GM19099 (cell line): ENCODE measurements at regions not wholly inside any gene's neighbourhood (a gene's known extent, or its start where the extent isn't known, plus 50 kb on each side); places are given as distances from the start of the nearest gene placed in this dataset.

Experiments
- POLR2A ChIP-seq: IDR thresholded peaks from 3 replicates; pipeline ENCODE4 v1.6.1; 2011; ENCODE audit warnings: low read depth; ENCODE audit not compliant: insufficient read length; ENCODE audit errors: extremely low read depth

DNA sequence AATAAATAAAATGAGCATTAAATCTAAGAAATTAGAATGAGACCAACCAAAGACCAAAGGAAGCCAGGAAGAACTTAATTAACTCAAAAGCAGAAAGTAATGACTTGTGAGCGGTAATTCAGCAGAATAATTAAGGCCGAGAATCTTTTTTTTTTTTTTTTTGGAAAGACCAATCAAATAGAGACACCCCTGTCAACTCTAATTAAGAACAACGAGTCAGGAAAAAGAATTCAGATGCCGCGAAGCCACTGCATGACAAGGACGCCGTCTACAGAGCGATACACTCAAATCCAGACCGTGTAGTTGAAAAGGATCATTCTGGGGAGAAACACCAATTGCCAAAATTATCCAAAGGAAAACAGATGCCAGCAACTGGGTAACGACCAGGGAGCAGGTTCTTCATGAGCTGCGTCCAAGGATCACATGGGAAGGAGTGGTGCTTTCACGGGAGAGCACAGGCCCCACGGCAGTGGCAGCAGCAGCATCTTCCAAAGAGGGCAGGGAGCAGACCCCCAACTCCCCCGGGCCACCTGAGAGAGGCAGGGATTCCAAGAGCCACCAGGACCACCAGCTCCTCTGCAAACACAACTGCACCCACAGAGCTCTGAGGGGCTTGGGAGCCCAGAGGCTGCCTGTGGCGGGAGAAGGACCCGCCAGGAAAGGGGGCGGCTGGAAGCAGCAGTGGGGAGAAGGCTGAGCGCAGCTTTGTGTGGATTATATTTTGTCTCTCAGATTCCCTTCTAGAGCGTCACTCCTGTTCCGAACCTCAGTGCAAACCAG lies 469.8 kb downstream of the BRD1 start:
- no peak for TF ChIP-seq POLR2A

DNA sequence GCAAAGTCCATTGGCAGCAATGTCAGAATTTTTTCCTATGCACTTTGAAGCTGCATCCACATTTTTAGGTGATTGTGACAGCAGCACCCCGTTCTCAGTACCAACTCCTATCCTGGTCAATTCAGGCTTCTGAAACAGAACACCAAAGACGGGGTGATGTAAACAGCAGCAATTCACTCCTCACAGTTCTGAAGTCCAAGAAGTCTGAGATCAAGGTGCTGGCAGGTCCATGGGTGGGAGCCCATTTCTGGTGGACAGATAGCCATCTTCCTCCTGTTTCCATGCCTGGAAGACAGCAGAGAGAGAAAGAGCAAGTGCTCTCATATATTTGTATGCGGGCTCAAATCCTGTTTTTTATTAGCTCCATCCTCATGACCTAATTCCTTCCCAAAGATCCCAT lies 471.2 kb downstream of the BRD1 start:
- TF ChIP-seq POLR2A, result no peak

DNA sequence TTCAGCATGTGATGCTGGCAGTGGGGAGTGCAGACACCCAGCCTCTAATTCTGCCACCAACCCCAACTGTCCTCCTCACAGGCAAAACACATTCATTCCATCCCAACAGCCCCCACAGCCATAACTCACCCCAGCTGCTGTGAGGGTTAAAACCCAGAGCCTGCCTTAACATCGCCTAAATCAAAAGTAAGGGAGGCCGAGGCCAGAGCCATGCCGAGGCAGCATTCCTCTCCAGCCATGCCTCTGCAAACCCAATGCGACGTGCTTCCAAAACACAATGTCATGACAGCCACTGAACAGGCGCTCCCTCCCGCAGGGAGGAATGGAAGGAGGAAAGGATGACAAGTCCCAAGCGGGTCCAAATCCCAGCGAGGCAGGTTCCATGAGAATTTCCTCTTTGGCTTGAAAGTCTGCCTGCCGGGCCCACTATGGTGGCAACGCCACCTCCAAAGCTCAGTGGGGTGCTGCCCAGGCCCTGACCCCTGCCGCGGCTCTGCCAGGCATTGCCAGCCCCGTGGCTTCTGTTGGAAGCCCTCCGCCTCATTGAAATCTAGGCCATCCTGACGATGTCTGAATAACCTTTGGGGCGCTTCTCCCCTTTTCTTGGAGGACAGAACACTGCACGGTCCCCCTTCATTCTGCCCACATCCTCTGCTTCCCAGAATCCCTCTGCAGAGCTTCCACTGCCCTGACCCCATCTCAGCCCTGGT lies 472.3 kb downstream of the BRD1 start:
- no peak for TF ChIP-seq POLR2A

DNA sequence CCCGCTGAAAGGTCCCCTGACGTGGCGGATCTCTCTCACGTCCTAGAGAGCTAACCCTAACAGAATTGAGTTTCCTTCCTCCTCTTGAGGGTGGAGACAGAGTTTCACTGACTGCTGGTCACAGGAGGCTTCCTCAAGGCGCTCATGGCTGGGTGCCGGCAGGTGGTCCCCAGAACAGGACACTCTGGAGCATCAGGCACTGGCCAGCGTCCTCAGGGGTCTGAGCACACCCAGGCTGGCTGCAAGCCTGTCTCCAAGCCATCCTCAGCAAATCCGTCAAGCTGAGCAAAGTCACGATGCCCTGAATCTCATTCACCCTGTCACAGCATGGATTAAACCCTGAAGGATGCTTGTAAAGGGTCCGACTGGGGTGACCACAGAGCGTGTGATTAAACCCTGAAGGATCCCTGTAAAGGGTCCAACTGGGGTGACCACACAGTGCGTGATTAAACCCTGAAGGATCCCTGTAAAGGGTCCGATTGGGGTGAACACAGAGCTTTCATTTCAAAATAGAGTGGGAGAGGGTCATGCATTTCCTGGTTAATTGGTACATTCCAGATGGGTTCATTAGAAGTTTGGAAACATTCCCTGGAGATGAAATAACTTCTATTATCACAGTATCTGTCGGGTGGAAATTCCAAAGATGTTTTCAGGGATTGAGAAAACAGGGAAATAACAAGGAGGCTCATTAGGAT lies 473.0 kb downstream of the BRD1 start:
- TF ChIP-seq POLR2A, result no peak

DNA sequence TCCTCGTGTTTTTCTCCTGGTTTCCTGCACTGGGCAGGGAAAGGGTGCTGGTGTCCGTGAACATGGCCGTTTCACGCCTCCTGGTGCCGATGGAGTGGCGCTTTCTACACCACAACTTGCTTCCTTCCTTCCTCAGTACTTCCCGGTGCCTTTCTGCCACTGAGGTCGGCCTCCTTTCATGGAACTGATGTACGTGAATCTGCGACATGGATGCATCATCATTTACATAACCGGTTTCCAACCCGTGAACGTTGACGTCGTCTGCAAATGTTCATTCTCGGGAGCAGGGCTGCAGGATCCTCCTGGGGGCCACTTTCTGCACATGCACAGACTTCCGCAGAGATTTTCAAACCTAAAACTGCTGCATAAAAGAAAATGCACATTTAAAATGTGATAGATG lies 474.4 kb downstream of the BRD1 start:
- no peak for TF ChIP-seq POLR2A

DNA sequence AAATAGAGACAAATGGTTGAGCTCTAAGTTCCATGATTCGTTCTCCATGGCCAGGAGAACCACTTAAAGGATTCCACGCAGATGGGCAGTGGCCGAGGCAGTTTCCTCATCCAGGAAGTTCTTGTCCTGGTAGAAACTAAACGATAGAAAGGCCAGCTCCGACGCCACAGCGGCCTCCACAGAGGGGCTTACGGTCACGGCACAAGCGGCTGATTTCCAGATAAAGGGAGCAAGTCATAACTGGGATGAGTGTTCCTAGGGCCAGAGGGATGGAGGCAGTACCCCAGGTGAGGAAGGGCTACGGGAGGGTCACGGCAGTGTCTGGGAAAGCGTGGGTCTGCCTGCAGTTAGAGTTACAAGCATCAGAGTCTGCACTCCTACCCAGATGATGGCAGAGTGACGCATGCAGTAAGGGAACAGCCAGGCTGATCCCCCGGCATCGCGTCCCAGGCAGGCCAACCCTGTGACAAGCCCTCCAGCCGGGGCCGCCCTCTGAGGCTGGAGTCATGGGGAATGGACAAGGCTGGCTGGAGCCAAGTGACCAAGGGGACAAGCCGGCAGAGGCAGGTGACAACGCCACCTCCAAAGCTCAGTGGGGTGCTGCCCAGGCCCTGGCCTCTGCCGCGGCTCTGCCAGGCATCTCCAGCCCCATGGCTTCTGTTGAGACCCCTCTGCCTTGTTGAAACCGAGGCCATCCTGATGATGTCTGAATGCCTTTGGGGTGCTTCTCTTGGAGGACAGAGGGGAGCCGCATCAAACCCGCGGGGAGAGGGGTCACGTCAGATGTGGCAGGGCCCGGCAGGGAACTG lies 475.1 kb downstream of the BRD1 start:
- no peak for TF ChIP-seq POLR2A

DNA sequence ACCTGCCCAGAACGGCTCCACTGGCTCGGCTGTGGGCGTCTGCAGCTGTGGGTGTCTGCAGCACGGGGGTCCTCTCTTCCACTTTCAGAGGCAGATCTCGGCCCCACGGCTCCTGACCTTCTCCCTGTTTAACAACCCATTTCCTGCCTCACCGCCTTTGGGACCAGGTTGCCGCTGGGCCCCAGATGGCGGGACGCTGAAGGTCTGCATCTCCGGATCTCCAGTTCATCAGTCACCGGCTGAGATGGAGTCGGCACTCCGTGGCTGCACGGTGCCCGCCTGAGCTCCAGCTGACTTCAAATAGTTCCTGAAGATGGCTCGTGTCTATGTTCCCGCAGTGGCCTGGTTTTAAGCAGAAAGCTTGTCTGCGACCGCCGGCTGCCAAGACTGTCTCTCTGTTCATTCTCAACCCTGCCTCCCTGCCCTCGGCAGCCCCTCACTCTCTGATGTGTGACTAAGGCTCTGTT lies 475.9 kb downstream of the BRD1 start:
- no peak for TF ChIP-seq POLR2A

DNA sequence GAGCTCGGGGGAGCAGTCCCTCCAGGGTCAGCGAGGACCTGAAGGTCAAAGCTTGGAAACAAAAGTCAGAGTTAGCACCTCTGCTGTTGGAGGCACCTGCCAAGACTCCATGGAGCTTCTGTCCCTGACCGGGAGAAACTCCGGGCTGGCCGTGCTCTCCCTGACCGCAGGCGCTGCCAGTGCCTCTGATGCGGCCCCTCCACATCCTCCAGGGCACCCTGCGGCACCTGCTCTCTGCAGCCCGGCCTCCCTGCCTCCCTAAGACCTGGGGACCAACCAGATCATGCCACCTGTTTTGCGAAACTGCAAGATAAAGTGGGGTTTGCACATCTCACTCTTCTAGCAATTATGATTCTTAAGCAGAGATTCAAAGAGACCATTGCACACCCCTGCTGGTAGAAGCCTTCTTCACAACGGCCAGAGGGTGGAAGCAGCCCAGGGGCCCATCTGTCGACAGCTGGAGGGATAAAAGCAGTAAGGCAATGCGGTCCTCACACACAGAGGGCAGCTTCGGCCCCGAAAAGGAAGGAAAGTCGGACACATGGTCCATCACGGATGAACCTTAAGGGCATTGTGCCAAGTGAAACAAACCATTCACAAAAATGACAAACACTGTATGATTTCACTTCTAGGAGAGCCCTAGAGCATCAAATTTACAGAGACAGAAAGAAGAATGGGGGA lies 477.1 kb downstream of the BRD1 start:
- TF ChIP-seq POLR2A, result no peak

DNA sequence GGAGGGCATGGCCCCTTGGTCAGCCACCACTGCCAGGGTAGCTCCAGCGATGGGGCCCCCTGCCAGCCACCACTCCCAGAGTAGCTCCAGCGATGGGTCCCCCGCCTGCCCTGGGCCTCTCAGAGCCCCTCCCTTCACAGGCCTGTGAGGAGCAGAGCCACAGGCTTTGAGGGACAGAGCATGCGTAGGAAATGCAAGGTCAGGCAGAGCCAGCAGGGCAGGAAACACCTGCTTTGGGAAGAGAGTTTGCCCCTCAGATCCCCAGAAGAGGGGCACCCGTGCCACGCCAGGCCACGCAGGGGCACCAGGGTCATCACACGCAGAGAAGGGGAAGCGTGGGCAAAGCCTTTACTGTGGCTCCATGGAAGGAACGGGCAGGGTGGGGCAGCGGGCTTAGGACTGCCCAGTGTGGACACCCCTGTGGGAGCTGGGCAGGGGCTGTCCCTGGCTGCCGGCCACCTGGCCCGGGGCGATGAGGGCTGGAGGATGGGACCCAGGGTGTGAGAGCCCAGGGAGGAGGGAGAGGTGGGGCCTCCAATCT lies 477.8 kb downstream of the BRD1 start:
- TF ChIP-seq POLR2A, result no peak

DNA sequence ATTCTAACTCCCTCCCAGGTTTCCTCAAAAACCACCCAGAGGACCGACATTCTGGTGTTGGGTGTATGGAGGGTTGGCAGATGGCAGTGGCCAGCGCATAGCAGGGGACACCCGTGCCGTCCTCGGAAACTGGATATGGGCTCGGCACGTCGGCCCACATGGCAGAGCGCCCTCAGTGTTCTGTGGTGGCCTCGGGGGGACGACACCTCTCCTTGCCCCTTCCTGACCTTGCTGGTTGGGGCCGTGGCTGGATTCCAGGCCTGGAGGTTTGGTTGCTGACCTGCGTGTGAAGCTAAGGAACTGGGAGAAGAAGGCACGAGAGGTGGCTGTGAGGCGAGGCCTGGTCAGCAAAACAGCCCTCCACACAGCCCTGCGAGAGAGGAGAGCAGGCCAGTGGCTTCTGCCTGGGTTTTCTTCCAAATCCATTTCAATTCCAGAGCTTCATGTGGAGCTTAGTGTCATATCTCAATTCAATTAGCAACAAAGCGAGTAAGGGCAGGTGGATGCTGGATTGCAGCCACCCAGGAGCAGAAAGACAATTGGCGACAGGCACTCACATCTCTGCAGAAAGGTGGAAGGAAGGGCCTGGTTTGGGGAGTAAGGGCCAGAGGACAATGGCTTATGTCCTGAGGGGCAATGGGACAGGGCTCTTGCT lies 478.4 kb downstream of the BRD1 start:
- no peak for TF ChIP-seq POLR2A

DNA sequence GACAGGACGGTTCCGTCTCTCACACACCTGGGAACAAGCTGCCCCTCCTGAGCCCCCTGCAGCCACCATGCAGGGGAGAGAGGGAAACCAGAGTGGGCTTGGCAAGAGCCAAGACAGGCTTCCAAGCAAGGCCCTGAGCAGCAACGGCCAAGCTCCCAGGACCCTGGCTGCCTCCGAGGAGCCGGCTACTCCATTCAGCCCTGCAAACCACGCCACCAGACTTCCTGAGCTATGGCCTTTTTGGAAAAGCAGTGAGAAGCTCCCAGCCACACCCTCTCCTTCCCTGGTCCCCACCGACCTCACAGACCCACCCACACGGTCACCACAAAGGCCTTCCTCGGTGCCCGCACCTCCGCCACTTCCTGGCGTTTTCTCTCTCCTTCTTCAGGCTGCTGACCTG lies 479.0 kb downstream of the BRD1 start:
- TF ChIP-seq POLR2A, result no peak

DNA sequence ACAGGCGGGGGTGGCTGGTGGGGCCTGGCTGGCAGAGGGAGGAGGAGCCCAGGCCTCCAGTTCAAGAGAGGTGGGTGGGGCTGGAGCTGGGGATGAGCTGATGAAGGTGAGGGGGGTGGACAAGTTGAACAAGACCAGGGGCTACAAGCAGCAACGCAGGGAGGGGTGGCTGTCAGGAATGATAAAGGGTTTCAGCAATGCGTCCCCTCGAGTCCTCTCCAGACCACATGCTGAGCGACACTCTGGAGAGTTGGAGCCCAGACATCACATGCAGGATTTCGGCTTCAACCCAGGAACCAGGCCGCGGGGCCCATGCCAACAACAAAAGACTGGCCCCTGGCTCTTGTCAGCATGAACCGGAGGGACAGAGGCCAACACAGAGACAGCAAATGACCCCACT lies 480.3 kb downstream of the BRD1 start:
- no peak for TF ChIP-seq POLR2A

DNA sequence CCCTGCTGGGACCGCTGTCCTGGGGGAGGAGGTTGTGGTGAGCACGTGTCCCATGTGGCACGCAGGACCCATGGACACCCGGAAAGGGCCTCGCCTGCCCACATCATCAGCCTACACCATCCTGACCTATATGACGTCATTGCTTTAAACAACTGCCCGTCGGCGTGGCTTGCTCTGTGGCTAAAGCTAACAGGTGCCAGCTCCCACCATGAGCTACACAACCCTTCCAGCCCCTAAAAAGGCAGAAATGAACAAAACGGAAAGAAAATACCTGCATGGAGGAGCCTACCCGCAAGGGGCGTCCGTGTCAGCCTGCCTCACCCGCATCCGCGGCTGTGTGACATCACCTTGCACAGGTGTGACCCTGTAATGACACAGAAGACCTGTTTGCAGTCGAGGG lies 481.8 kb downstream of the BRD1 start:
- no peak for TF ChIP-seq POLR2A

DNA sequence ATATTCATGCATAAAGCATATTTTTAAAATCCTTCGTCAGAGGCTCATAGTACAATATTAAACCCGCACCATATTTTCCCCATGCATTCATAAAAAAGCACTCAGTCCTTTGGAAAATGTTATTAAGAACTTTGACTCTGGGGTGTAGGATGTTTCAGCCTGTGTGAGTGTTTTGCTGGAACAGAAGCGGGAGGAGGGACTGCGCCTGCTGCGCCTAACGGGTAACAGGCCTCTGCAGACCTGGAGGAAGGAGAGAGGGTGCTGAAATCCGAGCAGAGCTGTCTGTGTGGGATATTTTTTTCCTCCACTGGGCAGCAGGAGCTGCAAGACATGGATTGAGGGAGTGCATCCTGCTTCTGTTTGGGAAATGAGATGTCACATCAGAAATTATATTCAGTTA lies 483.0 kb downstream of the BRD1 start:
- TF ChIP-seq POLR2A, result no peak
